Hepatocyte (in vitro differentiated cells): ENCODE measurements at regions not wholly inside any gene's neighbourhood (a gene's known extent, or its start where the extent isn't known, plus 50 kb on each side); places are given as distances from the start of the nearest gene placed in this dataset.

Source experiments
- EZH2 ChIP-seq: fragments of 200-600 bp; sonication (generic); IDR thresholded peaks from 2 replicates; pipeline ENCODE4 v1.6.1; 2016; ENCODE audit warnings: antibody characterized with exemption, mild to moderate bottlenecking, borderline replicate concordance
- TF ChIP-seq, protein P1 (sequence below): fragments of 200-600 bp; sonication (generic); IDR thresholded peaks from 2 replicates; pipeline ENCODE4 v1.5.1; 2016; ENCODE audit warnings: antibody characterized with exemption, mild to moderate bottlenecking; ENCODE audit not compliant: poor library complexity

DNA sequence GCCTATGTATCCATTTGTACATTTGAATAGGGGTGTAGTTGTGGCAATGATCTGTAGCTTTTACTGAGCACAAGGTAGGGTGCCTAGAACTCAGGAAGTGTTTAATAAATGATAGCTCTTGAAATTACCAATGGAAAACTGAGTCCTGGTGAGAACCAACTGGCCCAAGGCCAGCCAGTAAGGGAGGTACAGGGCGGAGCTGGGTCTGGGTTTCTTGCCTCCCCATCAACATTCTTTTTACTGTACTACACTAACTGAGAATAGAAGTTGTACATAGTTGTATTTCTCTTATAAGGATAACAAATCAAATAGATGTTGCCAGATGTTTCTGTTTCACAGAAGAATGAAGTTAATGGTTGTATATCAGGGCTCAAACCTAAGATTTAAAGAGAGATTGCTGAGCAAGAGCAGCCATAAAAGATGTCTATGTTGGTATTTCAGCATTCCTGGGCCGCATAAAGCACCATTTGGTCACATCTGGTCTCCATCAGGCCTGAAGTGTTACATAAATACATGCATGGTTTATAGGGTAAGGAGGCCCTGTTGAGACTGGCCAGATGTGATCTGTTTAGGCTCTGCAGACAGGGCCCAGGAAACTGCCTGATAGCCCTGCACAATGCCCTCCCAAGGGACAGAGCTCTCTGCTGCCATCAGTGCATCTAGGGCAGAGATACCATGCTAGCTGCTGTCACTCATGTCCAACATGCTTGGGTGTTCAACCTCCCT lies 210.5 kb downstream of the NXNL2 start:
- TF ChIP-seq, protein P1, sequence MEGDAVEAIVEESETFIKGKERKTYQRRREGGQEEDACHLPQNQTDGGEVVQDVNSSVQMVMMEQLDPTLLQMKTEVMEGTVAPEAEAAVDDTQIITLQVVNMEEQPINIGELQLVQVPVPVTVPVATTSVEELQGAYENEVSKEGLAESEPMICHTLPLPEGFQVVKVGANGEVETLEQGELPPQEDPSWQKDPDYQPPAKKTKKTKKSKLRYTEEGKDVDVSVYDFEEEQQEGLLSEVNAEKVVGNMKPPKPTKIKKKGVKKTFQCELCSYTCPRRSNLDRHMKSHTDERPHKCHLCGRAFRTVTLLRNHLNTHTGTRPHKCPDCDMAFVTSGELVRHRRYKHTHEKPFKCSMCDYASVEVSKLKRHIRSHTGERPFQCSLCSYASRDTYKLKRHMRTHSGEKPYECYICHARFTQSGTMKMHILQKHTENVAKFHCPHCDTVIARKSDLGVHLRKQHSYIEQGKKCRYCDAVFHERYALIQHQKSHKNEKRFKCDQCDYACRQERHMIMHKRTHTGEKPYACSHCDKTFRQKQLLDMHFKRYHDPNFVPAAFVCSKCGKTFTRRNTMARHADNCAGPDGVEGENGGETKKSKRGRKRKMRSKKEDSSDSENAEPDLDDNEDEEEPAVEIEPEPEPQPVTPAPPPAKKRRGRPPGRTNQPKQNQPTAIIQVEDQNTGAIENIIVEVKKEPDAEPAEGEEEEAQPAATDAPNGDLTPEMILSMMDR: no peak
- TF ChIP-seq EZH2: no peak
